NCI-H2196 (cell line): ENCODE measurements at regions not wholly inside any gene's neighbourhood (a gene's known extent, or its start where the extent isn't known, plus 50 kb on each side); places are given as distances from the start of the nearest gene placed in this dataset.
A peak's percentile ranks its signal among the peaks of the same experiment; 100 is the strongest.

Experiments
- DNase-seq: peaks from one replicate; lab custom pipeline; 2025; ENCODE audit not compliant: unreplicated experiment; lab: John Stamatoyannopoulos, UW

DNA sequence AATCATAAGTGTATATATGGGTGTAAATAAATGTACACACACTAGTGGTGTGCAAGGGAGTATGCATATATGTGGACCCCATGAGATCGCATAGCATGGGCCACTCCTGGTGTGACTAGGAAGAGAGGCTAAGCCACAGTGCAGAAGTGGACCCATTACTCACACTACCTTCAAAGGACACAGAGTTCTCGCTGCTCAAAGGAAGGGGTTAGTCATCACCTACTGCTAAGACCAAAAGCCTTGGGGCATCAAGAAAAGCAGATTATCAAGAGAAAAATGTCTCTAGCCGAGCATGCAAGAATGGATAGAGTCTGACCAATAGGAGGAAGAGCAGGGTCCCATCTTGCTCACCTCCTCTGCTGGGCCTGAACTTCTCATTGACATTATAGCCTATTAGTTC, 195.5 kb downstream of the MAFB start:
- DNase-seq, result no peak

DNA sequence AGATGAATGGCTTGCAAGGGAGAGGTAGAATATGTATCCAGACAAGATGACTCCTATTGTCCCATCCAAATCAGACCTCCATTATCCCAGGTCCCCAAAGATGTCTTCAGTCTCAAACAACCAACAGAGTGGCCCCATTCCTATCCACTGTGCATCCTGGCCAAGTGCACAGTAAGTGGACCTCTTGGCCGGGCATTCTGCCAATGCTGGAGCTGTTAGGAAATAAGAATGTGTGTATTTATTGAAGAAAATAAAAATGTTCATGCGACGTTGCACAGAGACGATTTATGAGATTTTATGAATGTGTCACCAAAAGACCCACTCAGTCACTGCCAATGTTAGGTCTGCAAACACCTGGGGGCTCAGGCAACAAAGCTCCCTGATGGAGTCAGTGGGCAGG, 196.0 kb downstream of the MAFB start:
- DNase-seq, result peak; percentile 2

DNA sequence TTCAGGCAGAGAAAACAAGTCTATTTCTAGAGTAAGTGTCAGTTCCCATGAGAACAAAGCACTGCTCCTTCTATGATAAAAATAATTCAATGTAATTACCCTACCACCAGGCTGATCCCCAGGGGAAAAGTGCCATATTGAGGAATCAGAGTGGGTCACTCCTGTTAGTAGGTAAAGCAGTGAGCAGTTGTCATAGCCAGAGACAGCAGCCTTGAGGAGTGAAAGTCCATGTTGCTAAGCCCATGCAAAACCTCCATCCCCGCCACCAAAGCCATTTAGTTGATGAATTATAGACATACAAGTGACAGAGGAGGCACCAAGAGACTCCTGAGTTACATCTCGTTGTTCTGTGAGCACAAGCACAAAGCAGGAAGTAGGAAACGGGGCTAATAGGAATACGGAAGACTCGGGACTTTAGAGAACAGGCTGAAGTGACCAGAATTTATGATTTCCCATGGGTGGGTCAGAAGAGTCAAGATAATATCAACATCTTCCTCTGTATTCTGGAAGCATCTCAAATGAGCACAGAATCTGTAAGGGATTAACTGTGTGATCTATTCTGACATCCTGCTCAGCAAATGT, 197.9 kb downstream of the MAFB start:
- no peak for DNase-seq

DNA sequence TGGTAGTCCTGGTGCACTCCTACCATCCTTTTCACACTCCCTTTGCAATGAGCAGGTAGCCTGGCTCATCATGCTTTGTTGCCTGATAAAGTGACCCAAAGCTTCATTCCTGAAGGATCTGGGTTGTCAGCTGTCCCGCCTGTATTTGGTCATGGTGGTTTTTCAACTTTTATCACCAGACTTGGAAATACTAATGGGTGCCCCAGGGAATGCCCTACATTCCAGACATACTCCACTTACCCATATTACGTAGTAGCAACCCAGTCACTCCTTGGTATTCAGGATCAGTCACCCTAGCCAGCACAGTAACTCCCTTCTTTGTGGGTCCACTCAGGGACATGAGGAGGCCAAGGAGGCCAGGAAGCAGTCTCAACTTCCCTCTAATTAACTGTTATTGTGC, 199.2 kb downstream of the MAFB start:
- no peak for DNase-seq

DNA sequence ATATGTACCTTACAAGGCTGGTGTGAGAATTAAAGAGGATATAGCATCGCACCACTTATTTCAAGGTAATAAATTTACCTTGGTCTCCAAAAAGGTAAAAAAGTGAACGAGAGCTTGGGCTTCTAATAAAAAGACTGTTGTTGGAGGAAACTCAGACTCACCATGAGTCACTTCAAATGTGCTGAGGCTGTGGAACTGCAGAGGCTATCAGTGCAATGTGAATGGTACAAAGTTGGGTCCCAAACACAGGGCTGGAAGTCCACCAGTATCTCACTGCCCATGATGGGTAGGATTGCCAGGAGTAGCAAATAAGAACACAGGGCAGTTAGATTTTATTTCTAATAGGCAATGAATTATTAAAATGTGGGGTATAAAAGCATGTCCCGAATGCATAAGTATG, 200.6 kb downstream of the MAFB start:
- DNase-seq, result no peak

DNA sequence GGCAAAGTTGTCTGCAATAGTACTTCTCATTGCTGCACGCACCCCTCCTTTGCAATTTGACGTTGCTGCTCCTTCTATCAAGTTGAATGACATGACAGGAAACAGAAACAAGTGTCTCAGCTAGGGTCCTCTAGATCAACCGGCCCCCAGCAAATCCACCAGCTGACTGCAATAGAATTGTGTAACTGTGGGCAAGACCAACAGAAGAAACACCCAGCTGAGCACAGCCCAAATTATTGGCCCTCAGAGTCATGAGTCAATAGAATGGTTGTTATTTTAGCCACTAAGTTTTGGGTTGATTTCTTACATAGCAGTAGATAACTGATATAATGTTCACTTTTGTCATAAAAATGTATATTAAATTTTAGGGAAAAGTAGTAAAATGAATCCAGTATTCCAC, 202.7 kb downstream of the MAFB start:
- DNase-seq, result no peak

DNA sequence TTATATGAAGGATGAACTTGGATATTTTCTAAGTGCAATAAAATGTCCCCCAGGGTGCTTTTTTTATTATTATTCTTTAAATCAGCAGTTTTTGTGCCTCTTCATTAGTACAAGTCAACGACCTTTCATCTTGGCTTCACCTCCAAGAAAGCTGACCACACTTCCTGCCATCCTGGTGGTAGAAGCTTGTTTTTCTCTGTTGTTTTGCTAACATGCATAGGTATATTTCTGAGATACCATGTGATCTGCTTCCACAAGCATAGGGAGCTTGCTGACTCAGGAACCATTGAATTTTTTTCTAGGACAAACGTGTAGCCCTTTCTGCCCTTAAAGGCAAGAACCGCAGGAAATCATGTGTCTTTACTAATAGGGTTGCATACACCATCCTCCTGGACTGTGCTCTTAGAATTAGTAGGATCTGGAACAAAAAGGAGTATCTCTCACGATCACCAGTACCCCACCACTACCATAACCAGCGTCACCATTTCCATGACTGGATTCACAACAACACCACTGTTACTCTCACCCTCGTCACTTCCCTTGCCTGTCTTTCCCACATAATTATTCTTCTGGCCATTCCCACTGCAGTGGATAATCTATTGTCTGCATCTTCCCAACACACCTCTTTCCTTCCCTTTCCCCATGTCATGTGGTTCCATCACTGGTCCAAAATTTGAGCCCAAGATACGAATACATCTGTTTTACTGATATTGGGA, 207.1 kb downstream of the MAFB start:
- DNase-seq, result no peak

DNA sequence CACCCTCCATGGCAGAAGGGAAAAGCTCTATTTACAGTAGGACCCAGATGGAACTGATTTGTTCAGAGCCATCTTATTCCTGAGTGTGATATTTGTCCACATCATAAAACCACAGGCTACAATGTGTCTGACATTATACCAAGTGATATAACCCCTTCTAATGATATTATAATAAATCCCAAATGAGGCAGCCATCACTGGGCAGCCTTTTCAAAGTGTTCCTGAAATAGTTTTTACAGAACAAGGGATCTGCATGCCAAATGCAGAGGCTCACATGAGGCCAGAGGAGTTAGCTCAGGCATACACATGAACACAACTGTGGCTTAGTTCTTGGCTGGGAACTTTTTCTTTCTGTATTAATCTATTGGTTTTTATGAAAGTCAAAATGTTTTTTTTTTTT, 207.7 kb downstream of the MAFB start:
- DNase-seq, result no peak

DNA sequence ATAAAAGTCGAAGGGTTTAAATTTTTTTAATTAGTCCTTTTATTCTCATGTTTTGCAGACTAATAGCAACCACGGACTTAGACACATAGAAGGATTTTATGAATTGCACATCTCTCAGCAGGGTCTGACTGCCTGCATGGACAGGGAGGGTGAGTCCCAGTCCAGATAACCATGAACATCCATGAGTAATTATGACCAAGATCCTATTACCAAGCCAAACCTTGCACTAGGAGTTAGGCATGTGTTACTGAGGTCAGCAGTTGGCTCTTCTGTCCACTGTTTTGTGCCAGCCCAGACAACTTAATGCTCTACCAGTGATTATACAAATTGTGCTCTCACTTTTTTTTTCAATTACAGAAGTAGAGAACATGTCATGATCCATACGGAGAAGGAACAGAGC, 211.2 kb downstream of the MAFB start:
- DNase-seq, result no peak

DNA sequence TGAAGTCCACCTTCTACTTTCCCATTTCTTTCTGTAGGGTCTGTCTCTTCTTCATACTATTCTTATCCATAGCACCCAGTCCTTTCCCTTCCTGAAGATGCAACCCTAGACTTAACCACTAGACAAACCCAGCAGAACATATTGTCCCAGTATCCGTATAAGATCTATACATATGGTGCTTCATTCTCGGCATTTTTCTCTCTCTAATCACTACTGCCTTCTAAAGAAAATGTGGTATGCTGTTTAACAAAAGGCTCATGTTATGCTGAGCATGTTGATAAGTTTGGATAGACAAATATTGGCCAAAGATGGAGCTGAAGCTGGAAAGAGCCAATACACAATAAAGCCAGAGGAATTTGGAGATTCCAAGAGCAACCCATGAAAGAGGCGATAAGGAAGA, 212.6 kb downstream of the MAFB start:
- DNase-seq, result no peak

DNA sequence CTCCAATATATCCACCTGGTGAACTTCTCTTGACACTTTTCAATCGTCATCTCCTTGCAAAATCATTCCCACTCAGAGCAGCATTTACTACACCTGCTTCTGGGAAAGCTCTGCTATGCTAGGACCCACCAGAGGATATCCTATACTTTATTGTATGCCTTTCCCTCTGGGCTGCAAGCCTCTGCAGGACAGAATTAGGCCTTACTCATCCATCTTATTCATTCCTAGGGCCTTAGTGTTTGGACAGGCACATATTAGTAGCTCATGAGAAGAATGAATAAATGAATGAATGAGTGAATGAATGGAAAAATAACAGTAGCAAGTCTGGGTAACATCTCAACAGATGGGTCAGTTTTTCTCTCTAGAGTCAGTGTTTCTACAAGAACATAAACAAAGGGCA, 216.1 kb downstream of the MAFB start:
- DNase-seq, result no peak

DNA sequence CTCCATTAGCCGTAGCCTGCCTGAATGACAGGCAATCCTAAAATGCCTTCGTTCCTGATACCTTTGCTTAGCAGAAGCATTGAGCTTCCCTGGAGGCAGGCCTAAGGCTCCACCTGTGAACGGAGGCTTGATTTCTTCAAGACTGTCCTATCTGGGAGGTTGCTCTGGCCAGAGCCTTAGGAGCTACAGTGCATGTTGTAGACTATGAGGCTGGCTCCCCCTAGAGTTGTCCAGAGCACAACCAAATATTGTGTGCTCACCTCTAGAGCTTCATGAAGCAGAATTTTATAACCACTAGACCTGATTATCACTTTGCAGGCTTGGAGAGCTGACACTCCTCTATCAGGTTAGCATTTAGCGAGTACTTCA, 217.8 kb downstream of the MAFB start:
- DNase-seq, result no peak

DNA sequence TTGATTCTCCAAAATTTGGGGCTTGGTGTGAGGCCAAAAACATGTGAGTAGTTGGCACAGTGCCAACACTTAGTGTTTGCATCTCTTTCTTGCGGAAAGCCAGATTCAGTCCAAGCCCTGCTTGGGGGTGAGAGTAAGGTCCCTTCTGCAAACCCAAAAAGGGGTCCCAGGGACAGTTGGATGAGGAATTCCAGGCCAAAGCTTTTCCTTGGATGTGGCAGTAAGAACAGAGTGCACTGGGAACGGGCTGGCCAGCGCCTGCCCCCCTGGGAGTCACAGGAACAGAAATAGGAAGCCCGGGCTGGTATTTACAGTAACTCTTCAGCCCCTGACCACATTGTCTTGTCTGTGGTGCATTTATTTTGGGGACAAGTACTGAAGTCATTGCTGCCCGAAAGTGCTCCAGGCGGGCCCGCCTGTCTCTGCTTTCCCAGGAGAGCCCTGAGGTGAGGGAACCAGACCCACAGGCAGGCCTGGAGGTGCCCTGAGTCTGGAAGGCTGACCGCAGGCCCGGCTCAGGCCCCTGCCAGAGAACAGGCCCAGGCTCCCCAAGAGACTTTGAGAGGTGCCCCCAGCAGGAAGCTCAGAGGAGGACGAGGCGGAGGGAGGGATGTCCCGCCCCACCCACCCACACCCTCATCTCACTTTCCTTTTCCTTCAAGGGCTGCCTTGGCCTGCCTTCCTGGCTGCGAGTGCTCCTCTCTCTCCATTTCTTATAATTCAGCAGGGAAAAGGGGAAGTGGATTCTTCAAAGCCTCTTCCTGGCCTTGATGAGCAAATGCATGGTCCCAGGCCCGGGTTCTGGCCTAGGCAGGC, 218.4 kb downstream of the MAFB start:
- DNase-seq, result no peak

DNA sequence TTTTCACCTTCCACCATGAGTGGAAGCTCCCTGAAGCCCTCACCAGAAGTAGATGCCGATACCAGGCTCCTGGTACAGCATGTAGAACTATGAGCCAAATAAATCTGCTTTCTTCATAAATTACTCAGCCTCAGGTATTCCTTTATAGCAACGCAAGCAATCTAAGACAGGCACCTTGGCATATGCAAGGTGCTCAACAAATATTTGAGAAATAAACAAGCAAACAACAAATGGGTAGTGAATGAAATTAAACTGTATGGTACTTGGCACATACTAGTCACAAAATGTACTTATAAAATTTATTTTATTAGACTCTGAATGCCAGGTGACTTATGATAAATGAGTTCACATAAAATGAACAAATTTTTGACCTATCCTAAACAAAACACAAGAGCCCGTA, 220.3 kb downstream of the MAFB start:
- no peak for DNase-seq

DNA sequence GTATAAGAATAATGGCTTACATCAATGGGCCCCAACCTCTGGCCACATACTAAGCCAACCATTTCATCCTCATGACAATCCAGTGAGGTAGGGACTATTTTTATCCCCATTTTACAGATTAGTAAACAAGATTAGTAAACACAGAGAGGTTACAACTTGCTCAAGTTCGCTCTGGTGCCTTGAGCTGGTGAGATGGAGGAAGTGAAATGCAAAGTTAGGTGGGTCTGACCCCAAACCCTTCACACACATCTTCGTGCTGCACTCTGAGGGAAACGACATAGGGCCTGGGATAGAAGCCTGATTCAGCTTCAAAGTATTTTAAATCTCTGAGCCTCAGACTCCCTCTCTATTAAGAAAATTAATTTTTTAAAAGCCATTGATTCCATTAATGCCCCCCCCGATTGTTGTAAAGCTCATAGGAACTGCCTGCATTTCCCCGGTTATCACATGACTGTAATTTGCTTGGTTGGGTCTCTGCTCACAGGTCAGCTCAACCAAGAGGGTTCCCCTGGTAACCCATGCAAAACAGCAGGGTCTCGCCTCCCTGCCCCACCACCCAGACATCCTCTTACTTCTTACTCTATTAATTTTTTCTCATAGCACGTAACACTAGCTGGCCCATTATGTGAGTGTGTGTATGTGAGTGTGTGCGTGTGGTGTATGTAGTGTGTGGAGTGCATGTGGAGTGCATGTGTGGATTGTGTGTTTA, 221.2 kb downstream of the MAFB start:
- DNase-seq, result no peak

DNA sequence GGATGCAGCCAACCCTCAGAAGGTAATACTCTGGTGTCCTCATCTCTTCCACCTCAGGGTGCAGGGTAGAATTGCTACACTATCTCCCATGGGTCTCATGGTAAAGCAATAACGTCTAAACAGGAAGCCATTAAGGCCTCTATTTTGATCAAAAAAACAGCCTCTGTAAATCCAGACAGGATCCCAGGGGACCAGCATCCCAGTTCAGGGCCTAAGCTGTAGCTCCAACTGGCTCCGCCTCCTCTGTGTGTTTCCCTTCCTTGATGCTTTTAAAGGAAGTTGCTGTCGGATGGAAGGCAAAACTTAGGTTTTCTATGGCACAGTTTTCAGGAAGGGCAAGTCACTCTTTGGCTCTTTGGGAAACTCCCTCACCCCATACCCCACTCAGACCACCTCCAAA, 222.0 kb downstream of the MAFB start:
- no peak for DNase-seq

DNA sequence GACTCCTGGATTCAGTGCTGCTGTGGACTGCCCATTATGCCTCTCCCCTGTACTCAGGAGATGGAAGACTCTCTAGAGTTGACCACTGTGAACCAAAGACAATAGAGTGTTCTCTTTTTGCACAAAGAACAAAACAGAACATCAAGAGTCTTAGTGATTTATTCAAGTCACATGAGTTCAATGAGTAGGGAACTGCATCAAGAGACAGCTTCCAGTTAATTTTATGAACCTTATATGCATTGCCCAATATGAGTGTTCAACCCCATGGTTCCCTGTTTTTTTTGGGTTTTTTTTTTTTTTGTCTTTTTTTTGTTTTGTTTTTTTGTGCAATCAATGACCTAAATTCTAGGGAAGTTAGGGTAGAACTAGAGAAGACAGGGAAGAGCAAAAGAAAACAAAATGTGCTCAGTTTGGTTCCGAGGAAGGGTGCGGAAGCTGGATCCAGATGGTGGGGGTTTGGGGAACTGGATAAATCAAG, 224.3 kb downstream of the MAFB start:
- DNase-seq, result no peak

DNA sequence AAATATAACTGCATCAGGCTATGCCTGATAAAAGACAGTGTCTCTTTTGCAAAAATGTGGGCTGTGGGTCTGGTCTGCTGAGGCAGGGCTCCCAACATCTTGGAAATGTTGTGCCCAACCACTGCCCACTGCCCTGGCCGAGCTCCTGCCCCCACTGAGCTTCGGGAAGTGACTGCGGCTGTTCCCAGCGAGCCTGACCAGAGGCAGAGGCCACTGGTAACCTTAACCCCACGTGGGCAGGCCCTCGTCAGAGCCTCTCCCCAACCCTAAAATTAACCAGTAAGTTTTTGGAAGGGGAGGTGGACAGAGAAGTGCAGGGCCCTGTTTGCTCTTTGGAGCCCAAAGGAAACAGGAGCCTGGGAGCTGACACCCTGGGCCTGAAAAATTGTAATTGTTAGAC, 225.9 kb downstream of the MAFB start:
- no peak for DNase-seq

DNA sequence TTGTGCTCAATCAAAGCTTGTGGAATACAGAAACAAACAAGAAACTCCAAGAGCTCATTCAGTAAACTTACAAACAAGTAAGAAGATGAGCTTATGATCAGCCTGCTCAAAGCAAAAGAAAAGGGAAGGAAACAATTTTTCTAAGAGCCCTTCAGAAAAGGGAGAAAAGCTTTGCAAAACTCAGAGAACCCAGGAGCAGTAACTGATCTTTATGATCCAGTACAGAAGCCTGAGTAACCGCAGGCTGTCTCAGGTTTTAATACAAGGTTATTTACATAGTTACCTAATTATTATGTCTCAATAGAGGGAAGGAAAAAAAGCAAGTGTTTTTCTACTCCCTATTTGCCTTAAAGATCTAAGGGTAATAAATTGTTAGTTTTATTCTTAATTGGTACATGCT, 226.5 kb downstream of the MAFB start:
- DNase-seq, result no peak

DNA sequence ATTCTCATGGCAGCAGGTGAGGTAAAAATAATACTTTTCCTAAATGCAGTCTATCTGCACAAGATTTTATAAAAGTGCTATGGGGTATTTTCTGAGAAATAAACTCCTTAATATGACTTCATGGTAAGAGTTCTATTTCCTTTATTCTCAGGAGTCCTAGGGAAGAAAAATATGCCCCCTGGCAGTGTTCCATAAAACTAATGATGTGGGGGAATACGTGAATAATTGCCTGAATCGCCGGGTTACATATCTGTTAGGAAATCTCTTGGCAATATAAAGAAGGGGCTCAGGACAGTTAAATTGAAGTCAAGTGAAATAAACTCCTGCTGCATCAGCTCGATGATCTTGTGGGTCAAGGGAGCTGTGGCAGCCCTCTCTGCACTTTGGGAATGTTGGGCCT, 229.7 kb downstream of the MAFB start:
- DNase-seq, result no peak

DNA sequence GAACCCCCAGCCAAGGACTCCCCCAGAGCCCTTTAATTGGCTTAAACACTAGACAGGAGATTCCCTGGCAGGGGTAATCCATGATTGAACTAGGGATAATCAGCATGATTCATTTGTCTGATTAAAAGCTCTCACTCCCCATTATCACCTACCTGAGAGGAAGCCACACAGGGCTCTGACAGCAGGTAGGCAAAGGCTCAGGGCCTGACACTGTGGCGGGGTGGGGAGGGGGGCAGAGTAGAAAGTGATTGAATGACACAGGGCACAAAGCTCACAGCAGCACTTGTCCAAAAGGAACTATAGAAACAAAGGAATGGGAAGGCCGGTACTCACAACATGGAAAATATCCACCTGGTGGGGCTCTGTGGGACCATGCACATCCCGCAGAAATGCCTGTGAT, 231.6 kb downstream of the MAFB start:
- DNase-seq, result no peak

DNA sequence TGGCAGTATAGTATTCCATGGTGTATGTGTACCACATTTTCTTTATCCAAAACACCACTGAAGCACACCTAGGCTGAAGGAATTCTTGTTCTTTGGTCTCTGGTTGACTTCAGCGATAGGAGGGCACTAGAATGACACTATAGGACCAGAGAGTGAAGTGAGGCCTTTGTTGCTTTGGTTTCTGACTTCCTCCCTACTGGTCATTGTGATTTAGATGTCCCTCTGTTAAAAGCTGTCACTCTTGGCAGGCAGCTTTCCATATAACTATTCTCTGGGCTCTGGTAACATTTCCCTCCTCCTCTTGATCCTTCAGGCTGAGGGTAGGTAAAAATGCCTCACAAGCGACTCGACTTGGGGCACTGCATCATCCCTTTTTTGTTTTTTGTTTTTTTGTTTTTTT, 236.3 kb downstream of the MAFB start:
- DNase-seq, result no peak
